Right lobe of liver (tissue), 6 donors: ENCODE measurements at regions not wholly inside any gene's neighbourhood (a gene's known extent, or its start where the extent isn't known, plus 50 kb on each side); places are given as distances from the start of the nearest gene placed in this dataset.

ENCODE experiments used
- ATAC-seq, 4 donors: fragments of 200-7000 bp; cut with Tn5 transposase; one replicate each; pipeline ENCODE4 v1.9.1; 2020; ENCODE audit warnings: mild to moderate bottlenecking in 4 of 4, moderate library complexity in 4 of 4
- DNase-seq, 3 donors: peaks; one replicate each; pipeline ENCODE4 v3.0.0-alpha.2; 2020
- H3K27ac ChIP-seq, 3 donors: fragments of 200-600 bp; one replicate each; pipeline ENCODE4 v1.8.0; 2022
- H3K27me3 ChIP-seq, 2 donors: fragments of 200-600 bp; one replicate each; pipeline ENCODE4 v1.8.0; 2022
- H3K36me3 ChIP-seq, 4 donors: fragments of 200-600 bp; sonication (generic) in 1 of 4; one replicate each; pipeline versions ENCODE4 v1.5.1 to v1.8.0; 2017 to 2022; ENCODE audit warnings: control low read depth in 1 of 4
- H3K4me1 ChIP-seq, 4 donors: fragments of 200-600 bp; sonication (generic) in 1 of 4; one replicate each; pipeline versions ENCODE4 v1.5.1 to v1.8.0; 2017 to 2022; ENCODE audit warnings: control low read depth in 1 of 4
- H3K4me3 ChIP-seq, 3 donors: fragments of 200-600 bp; one replicate each; pipeline ENCODE4 v1.8.0; 2022
- H3K9me3 ChIP-seq, 4 donors: fragments of 200-600 bp; sonication (generic) in 1 of 4; one replicate each; pipeline versions ENCODE4 v1.5.1 to v1.8.0; 2017 to 2022; ENCODE audit warnings: control low read depth in 1 of 4
- POLR2A ChIP-seq: fragments of 450-650 bp; IDR thresholded peaks from one replicate; pipeline ENCODE4 v1.6.1; 2017; ENCODE audit warnings: antibody characterized with exemption, mild to moderate bottlenecking
- WGBS: methylation state at CpG from one replicate; pipeline ENCODE4 v1.1.6; 2018; ENCODE audit warnings: low coverage, low lambda C conversion rate; ENCODE audit not compliant: insufficient coverage; ENCODE audit errors: missing lambda C conversion rate; 5-methylcytosine and 5-hydroxymethylcytosine counted together
- intact Hi-C, 2 donors: fragments of 100-400 bp; cut with DNase I; formaldehyde crosslinking; loops; one replicate each; pipeline versions ENCODE4 v1.11.2 to v1.14.1; 2022
- TF ChIP-seq, protein P1 (sequence below), 4 donors: fragments of 200-600 bp in 3 of 4; fragments of 450-650 bp in 1 of 4; IDR thresholded peaks; one replicate each; pipeline versions ENCODE4 v1.5.1 to v1.8.0; 2016 to 2022; ENCODE audit warnings: antibody characterized with exemption in 4 of 4, mild to moderate bottlenecking in 2 of 4
- donor health status: DM: no; HTN: yes; CAD: no.
- donor health status: DM: no; HTN: no; CAD: no.
- donor health status: DM: no; HTN: no; CAD: no.
- donor health status: DM: no; HTN: yes; CAD: no.
- donor health status: DM: no; HTN: yes; CAD: no.

DNA sequence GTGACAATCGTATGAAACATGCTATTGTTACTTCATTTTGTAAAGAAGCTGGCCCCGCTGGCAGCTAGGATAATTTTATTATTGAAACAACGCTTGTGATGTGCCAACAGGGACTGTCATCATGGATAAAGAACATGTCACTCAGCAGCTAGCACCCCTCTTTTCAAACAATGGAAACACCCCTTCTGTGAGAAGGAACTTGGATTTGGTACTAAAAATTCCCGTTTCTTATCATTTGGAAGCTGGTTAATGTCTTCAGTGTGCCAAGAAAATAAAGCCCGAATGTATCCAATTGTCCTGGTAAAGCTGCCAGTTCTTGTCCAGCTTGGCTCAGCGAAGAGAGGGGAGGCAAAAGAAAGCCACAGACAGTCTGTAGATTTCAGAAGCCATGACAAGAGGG lies 186.6 kb downstream of the PHLDA1 start:
- ATAC-seq (no peak), DNase-seq (no peak)
- H3K36me3 ChIP-seq: no peaks in the 10 kb centered on the region
- 51% methylated on average over 6 of the region's 6 CpGs for WGBS
- intact Hi-C loops: no loop called here
- no peak overlapping the region for H3K4me3 ChIP-seq
- H3K4me1 ChIP-seq: no peaks in the 10 kb centered on the region
- H3K27ac ChIP-seq: no peak overlapping the region
- no peak for TF ChIP-seq POLR2A
- TF ChIP-seq, protein P1, sequence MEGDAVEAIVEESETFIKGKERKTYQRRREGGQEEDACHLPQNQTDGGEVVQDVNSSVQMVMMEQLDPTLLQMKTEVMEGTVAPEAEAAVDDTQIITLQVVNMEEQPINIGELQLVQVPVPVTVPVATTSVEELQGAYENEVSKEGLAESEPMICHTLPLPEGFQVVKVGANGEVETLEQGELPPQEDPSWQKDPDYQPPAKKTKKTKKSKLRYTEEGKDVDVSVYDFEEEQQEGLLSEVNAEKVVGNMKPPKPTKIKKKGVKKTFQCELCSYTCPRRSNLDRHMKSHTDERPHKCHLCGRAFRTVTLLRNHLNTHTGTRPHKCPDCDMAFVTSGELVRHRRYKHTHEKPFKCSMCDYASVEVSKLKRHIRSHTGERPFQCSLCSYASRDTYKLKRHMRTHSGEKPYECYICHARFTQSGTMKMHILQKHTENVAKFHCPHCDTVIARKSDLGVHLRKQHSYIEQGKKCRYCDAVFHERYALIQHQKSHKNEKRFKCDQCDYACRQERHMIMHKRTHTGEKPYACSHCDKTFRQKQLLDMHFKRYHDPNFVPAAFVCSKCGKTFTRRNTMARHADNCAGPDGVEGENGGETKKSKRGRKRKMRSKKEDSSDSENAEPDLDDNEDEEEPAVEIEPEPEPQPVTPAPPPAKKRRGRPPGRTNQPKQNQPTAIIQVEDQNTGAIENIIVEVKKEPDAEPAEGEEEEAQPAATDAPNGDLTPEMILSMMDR (IDR thresholded peaks at IDR 0.05): no peak
- no peaks in the 10 kb centered on the region for H3K27me3 ChIP-seq
- H3K9me3 ChIP-seq: no peaks in the 10 kb centered on the region

DNA sequence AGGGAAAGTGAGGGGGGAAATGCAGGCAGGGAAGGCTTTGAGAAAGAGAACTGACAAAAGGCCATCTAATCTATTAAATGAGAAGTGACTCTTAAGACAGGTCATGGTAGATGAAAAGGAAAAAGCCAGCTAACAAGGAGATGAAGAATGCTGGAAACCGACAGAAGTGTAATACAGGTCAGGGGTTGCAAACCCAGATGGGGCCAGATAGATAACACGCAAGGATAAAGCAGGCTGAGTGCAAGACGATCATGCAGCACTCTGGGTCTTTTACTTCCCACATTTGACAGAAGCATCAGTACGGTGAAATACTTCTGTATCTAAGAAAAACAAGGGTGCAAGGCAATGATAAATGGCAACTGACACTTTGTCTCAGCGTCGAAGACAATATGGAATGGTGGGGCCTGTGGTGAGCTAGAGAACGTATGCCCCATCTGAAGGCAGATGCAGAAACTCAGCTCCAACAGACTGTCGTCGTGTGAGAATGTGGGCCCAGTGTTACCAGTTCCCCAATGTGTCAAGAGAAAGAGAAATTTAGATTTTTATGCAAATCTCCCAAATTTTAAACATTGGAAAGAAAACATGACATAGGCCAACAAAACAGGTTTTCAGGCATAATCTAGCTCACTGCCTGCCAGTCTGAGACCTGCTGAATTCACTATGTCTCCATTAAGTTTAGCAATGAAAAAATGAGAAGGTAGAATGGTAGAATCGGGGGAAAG lies 187.4 kb downstream of the PHLDA1 start:
- Histone ChIP-seq H3K36me3 (no peaks in the 10 kb centered on the region), H3K27me3 (no peaks in the 10 kb centered on the region), H3K4me3 (no peak overlapping the region), H3K9me3 (no peaks in the 10 kb centered on the region), H3K27ac (no peak overlapping the region), H3K4me1 (no peaks in the 10 kb centered on the region)
- DNase-seq (no peak), ATAC-seq (no peak)
- TF ChIP-seq, protein P1 (IDR thresholded peaks at IDR 0.05): no peak
- TF ChIP-seq POLR2A: no peak
- WGBS: 69% methylated on average over 10 of the region's 10 CpGs
- intact Hi-C loops: no loop called here

DNA sequence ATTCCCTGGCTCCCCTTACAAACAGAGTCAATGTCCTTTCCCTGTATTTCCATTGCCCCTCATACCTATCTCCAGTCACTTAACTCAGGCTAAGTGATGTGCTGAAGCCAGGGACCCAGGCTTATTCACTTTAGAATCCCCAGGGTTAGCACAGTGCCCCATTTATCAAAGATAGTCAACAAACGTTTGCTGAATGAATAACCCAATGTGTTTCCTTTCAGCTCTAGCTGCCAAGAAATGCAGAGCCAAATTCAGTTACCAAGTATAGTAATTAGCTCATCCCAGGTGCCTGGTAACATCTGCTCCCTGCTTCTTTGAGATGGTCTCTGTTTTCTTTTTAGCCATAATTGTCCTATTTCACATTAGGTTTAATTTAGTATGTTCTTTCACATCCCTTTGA lies 189.5 kb downstream of the PHLDA1 start:
- DNase-seq (no peak), ATAC-seq (no peak)
- TF ChIP-seq, protein P1 (IDR thresholded peaks at IDR 0.05): no peak
- TF ChIP-seq POLR2A: no peak
- intact Hi-C loops: no loop called here
- Histone ChIP-seq H3K4me3 (no peak overlapping the region), H3K4me1 (no peaks in the 10 kb centered on the region), H3K27me3 (no peaks in the 10 kb centered on the region), H3K36me3 (no peaks in the 10 kb centered on the region), H3K9me3 (no peaks in the 10 kb centered on the region), H3K27ac (no peak overlapping the region)
- WGBS: 36% methylated on average over 1 of the region's 1 CpG

DNA sequence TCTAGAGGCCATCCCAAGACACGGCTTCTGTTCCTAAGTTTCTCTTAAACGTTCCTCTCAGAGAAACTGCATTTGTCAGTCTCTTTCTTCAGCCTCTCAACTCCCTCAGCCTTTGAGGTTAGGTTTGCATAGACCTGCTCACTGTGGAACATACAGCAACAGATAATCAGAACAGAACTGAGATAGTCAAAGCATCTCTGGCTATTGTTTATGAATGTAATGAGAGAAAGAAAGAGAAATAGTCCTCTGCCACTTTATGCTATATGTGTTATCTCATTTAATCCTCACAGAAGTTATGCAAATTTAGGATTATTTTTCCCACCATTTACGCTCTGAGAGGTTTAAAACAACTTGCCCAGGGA lies 190.6 kb downstream of the PHLDA1 start:
- no peaks in the 10 kb centered on the region for H3K9me3 ChIP-seq
- ATAC-seq: no peak
- TF ChIP-seq POLR2A: no peak
- H3K4me1 ChIP-seq: no peaks in the 10 kb centered on the region
- no peak overlapping the region for H3K4me3 ChIP-seq
- WGBS: 75% methylated on average over 2 of the region's 3 CpGs
- H3K27ac ChIP-seq: no peak overlapping the region
- no peaks in the 10 kb centered on the region for H3K27me3 ChIP-seq
- DNase-seq: no peak
- intact Hi-C loops: no loop called here
- H3K36me3 ChIP-seq: no peaks in the 10 kb centered on the region

DNA sequence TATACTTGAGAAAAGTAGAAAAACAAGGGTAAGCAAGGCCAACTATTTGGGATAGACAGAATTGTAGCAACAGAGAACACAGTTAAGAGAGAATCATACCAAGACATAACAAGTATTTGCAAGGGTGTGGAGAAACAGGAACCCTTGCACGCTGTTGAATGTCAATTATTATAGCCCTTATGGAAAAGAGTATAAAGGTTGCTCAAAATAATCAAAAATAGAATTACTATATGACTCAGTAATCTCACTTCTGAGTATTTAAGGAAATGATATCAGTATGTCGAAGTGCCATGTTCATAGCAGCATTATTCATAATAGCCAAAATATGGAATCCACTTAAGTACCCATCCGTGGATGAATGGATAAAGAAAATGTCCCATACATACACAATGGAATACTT lies 193.3 kb downstream of the PHLDA1 start:
- TF ChIP-seq POLR2A: no peak
- TF ChIP-seq, protein P1 (IDR thresholded peaks at IDR 0.05): no peak
- Histone ChIP-seq H3K4me3 (no peak overlapping the region), H3K27ac (no peak overlapping the region), H3K9me3 (no peaks in the 10 kb centered on the region), H3K36me3 (no peaks in the 10 kb centered on the region), H3K4me1 (no peaks in the 10 kb centered on the region), H3K27me3 (no peaks in the 10 kb centered on the region)
- ATAC-seq (no peak), DNase-seq (no peak)
- intact Hi-C loops: no loop called here
- 80% methylated on average over 3 of the region's 3 CpGs for WGBS
